22Rv1 (cell line): ENCODE measurements at regions not wholly inside any gene's neighbourhood (a gene's known extent, or its start where the extent isn't known, plus 50 kb on each side); places are given as distances from the start of the nearest gene placed in this dataset.

Experiments used
- H3K27ac ChIP-seq: fragments of 450-650 bp; 2 replicates; pipeline ENCODE4 v1.5.1; 2017
- CTCF ChIP-seq: fragments of 450-650 bp; IDR thresholded peaks from 2 replicates; pipeline ENCODE4 v1.5.1; 2017; ENCODE audit warnings: mild to moderate bottlenecking
- ZFX ChIP-seq: fragments of 450-650 bp; IDR thresholded peaks from 2 replicates; pipeline ENCODE4 v1.6.1; 2017; ENCODE audit warnings: antibody characterized with exemption, borderline replicate concordance

- no peak for TF ChIP-seq ZFX
- TF ChIP-seq CTCF: no peak
- H3K27ac ChIP-seq: no peak overlapping the region
Measured at GRCh38 chr12:93058280-93058679, 129.2 kb upstream of the EEA1 start.

GRCh38 chr12:93059288-93059687 is 130.2 kb upstream of the EEA1 start:
- TF ChIP-seq CTCF (no peak), ZFX (no peak)
- H3K27ac ChIP-seq: no peak overlapping the region

- TF ChIP-seq CTCF (no peak), ZFX (no peak)
- H3K27ac ChIP-seq: no peak overlapping the region
Measured at GRCh38 chr12:93059925-93060665, 131.0 kb upstream of the EEA1 start.

GRCh38 chr12:93060666-93061472 is 131.8 kb upstream of the EEA1 start:
- TF ChIP-seq CTCF: no peak
- TF ChIP-seq ZFX: no peak
- no peak overlapping the region for H3K27ac ChIP-seq

- no peak overlapping the region for H3K27ac ChIP-seq
- no peak for TF ChIP-seq ZFX
- TF ChIP-seq CTCF: no peak
Measured at GRCh38 chr12:93061473-93062419, 132.7 kb upstream of the EEA1 start.

- H3K27ac ChIP-seq: no peak overlapping the region
- TF ChIP-seq CTCF (no peak), ZFX (no peak)
Measured at GRCh38 chr12:93065896-93066295, 136.8 kb upstream of the EEA1 start.
